Peyer's patch (tissue), 4 donors: ENCODE measurements at regions not wholly inside any gene's neighbourhood (a gene's known extent, or its start where the extent isn't known, plus 50 kb on each side); places are given as distances from the start of the nearest gene placed in this dataset.

Experiments used
- CTCF ChIP-seq, 6 experiments: fragments of 450-650 bp in 4 of 6; fragments of 200-600 bp in 2 of 6; sonication (generic) in 1 of 6; IDR thresholded peaks; one replicate each; pipeline ENCODE4 v1.5.1; 2017 to 2019; ENCODE audit warnings: antibody characterized with exemption in 6 of 6, mild to moderate bottlenecking in 3 of 6, moderate library complexity in 1 of 6
- POLR2A ChIP-seq, 2 donors: fragments of 450-650 bp; IDR thresholded peaks; one replicate each; pipeline ENCODE4 v1.5.1; 2017; ENCODE audit warnings: antibody characterized with exemption in 2 of 2, mild to moderate bottlenecking in 2 of 2, moderate library complexity in 2 of 2

- no peak for TF ChIP-seq CTCF (IDR thresholded peaks at IDR 0.05)
- TF ChIP-seq POLR2A (IDR thresholded peaks at IDR 0.05) = no peak
Observed at GRCh38 chr10:42997849-42998165, 79.1 kb upstream of the RET start.
